Uterus (tissue), 3 donors: ENCODE measurements at regions not wholly inside any gene's neighbourhood (a gene's known extent, or its start where the extent isn't known, plus 50 kb on each side); places are given as distances from the start of the nearest gene placed in this dataset.

Experiments
- DNase-seq, 2 donors: peaks; one replicate each; pipeline ENCODE4 v3.0.0-alpha.2; 2019 to 2020
- H3K27ac ChIP-seq, 2 donors: fragments of 200-600 bp; sonication (generic); 1 replicate in 1 of 2; 2 replicates in 1 of 2; pipeline ENCODE4 v1.5.1; 2016 to 2018
- H3K27me3 ChIP-seq, 2 donors: fragments of 200-600 bp; sonication (generic); one replicate each; pipeline ENCODE4 v1.5.1; 2018 to 2019; ENCODE audit warnings: control low read depth in 1 of 2
- H3K36me3 ChIP-seq, 2 donors: fragments of 200-600 bp; sonication (generic); one replicate each; pipeline ENCODE4 v1.5.1; 2019; ENCODE audit warnings: control low read depth in 1 of 2
- H3K4me1 ChIP-seq, 2 donors: fragments of 200-600 bp; sonication (generic); one replicate each; pipeline ENCODE4 v1.5.1; 2018 to 2019; ENCODE audit warnings: control low read depth in 1 of 2
- H3K4me3 ChIP-seq, 2 donors: fragments of 200-600 bp; sonication (generic); 1 replicate in 1 of 2; 2 replicates in 1 of 2; pipeline ENCODE4 v1.5.1; 2018 to 2019; ENCODE audit warnings: mild to moderate bottlenecking in 1 of 2
- H3K9me3 ChIP-seq, 2 donors: fragments of 200-600 bp; sonication (generic); one replicate each; pipeline ENCODE4 v1.5.1; 2019; ENCODE audit warnings: control low read depth in 1 of 2
- CTCF ChIP-seq, 4 experiments: fragments of 200-600 bp in 2 of 4; fragments of 450-650 bp in 2 of 4; sonication (generic) in 2 of 4; IDR thresholded peaks; one replicate each; pipeline ENCODE4 v1.5.1; 2016 to 2019; ENCODE audit warnings: antibody characterized with exemption in 4 of 4, mild to moderate bottlenecking in 2 of 4, moderate library complexity in 1 of 4
- POLR2A ChIP-seq, 2 donors: fragments of 450-650 bp; IDR thresholded peaks; one replicate each; pipeline ENCODE4 v1.6.1; 2016; ENCODE audit warnings: antibody characterized with exemption in 2 of 2, mild to moderate bottlenecking in 1 of 2, moderate library complexity in 1 of 2
- intact Hi-C: fragments of 100-400 bp; cut with DNase I; formaldehyde crosslinking; loops from one replicate; pipeline ENCODE4 v1.15.1; 2023; ENCODE audit warnings: low total_unique reads
- donor health status: DM: yes; HTN: yes; CAD: no.

- Histone ChIP-seq H3K27ac (no peak overlapping the region), H3K9me3 (no peaks in the 10 kb centered on the region), H3K4me1 (no peaks in the 10 kb centered on the region), H3K36me3 (no peaks in the 10 kb centered on the region), H3K27me3 (peaks cover 0 to 3% of the 10 kb centered on the region in 2 donors), H3K4me3 (no peak overlapping the region)
- TF ChIP-seq CTCF (IDR thresholded peaks at IDR 0.05) (no peak), POLR2A (IDR thresholded peaks at IDR 0.05) (no peak)
- DNase-seq: no peak
- intact Hi-C loops: no loop called here
Measured at GRCh38 chr1:81314513-81315233, 486.1 kb upstream of the ADGRL2 start.

- Histone ChIP-seq H3K27me3 (peaks cover 0 to 3% of the 10 kb centered on the region in 2 donors), H3K4me3 (no peak overlapping the region), H3K9me3 (no peaks in the 10 kb centered on the region), H3K36me3 (no peaks in the 10 kb centered on the region), H3K4me1 (no peaks in the 10 kb centered on the region), H3K27ac (no peak overlapping the region)
- intact Hi-C loops: no loop called here
- TF ChIP-seq CTCF (IDR thresholded peaks at IDR 0.05): no peak
- DNase-seq: no peak
Measured at GRCh38 chr1:81313289-81313688, 487.4 kb upstream of the ADGRL2 start.

DNA sequence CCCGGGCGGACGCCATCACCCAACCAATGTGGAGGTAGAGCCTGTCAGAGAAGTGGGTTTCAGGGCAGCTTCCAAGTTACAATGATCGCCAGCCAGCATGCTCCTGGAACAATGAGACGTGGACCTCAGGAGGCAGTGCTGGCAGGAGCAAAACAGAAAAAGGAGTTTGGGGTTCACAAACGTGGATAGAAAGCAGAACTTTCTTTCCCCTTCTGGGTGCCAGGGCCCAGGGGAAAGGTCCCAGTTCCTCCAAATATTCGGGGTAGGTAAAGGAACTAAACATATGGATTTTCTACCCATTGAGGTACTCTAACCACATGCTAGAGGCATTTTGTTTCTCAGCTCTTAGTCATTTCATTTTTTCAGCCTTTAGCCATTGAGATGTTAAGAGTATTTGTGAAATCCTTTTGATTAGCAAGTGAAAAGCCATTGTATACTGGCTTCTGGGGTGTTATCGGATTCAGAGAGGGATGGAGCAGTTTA is 488.4 kb upstream of the ADGRL2 start:
- intact Hi-C loops: no loop called here
- H3K4me1 ChIP-seq: no peaks in the 10 kb centered on the region
- no peak for DNase-seq
- no peak overlapping the region for H3K27ac ChIP-seq
- no peaks in the 10 kb centered on the region for H3K9me3 ChIP-seq
- no peaks in the 10 kb centered on the region for H3K36me3 ChIP-seq
- H3K4me3 ChIP-seq: no peak overlapping the region
- peaks cover 0 to 3% of the 10 kb centered on the region in 2 donors for H3K27me3 ChIP-seq
- TF ChIP-seq CTCF (IDR thresholded peaks at IDR 0.05): no peak
- no peak for TF ChIP-seq POLR2A (IDR thresholded peaks at IDR 0.05)

DNA sequence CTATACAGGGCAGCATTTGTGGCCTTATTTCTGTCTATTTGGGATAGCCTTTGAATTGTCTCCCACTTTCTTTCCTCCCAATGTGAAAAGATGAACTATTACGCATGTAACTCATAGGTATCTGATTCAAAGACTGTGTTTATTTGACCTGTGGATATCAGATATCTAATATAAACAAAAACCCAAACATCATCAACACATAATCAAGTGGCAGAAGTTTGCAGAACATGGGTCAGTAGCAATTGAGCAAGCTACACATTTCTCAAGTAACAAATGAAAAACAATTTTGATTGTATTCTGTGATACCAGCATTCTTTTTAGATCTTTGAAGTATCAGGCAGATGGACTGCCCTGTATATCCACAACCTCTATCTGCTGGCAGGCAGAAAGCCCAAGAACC is 490.5 kb upstream of the ADGRL2 start:
- Histone ChIP-seq H3K4me3 (no peak overlapping the region), H3K36me3 (no peaks in the 10 kb centered on the region), H3K9me3 (no peaks in the 10 kb centered on the region), H3K4me1 (no peaks in the 10 kb centered on the region), H3K27me3 (peaks cover 0 to 3% of the 10 kb centered on the region in 2 donors), H3K27ac (no peak overlapping the region)
- DNase-seq: no peak
- intact Hi-C loops: no loop called here
- no peak for TF ChIP-seq POLR2A (IDR thresholded peaks at IDR 0.05)
- no peak for TF ChIP-seq CTCF (IDR thresholded peaks at IDR 0.05)

- H3K27ac ChIP-seq: no peak overlapping the region
- H3K4me3 ChIP-seq: no peak overlapping the region
- H3K36me3 ChIP-seq: no peaks in the 10 kb centered on the region
- intact Hi-C loops: no loop called here
- no peaks in the 10 kb centered on the region for H3K9me3 ChIP-seq
- peaks cover 0 to 3% of the 10 kb centered on the region in 2 donors for H3K27me3 ChIP-seq
- TF ChIP-seq POLR2A (IDR thresholded peaks at IDR 0.05): no peak
- TF ChIP-seq CTCF (IDR thresholded peaks at IDR 0.05): no peak
- no peak for DNase-seq
- no peaks in the 10 kb centered on the region for H3K4me1 ChIP-seq
Measured at GRCh38 chr1:81308191-81308590, 492.5 kb upstream of the ADGRL2 start.
